HG03460 (cell line): ENCODE measurements at regions not wholly inside any gene's neighbourhood (a gene's known extent, or its start where the extent isn't known, plus 50 kb on each side); places are given as distances from the start of the nearest gene placed in this dataset.

Experiments used
- ATAC-seq: cut with Tn5 transposase; IDR thresholded peaks from one replicate; pipeline ENCODE4 v1.9.1; 2021; ENCODE audit not compliant: unreplicated experiment

- ATAC-seq = no peak
These were observed 113.4 kb upstream of the TCERG1L start for GRCh38 chr10:131424836-131425491.

GRCh38 chr10:131425752-131426533 lies 114.4 kb upstream of the TCERG1L start:
- ATAC-seq = no peak

GRCh38 chr10:131426534-131426898 lies 115.0 kb upstream of the TCERG1L start:
- no peak for ATAC-seq

- ATAC-seq = no peak
These were observed 115.8 kb upstream of the TCERG1L start for GRCh38 chr10:131427281-131427680.

GRCh38 chr10:131427901-131428300 lies 116.4 kb upstream of the TCERG1L start:
- no peak for ATAC-seq

GRCh38 chr10:131429141-131429540 lies 117.6 kb upstream of the TCERG1L start:
- ATAC-seq = no peak

- no peak for ATAC-seq
These were observed 118.4 kb upstream of the TCERG1L start for GRCh38 chr10:131429942-131430341.

GRCh38 chr10:131430716-131431412 lies 119.3 kb upstream of the TCERG1L start:
- no peak for ATAC-seq

GRCh38 chr10:131431533-131431932 lies 120.0 kb upstream of the TCERG1L start:
- ATAC-seq = no peak

GRCh38 chr10:131431978-131432690 lies 120.6 kb upstream of the TCERG1L start:
- no peak for ATAC-seq

GRCh38 chr10:131433568-131433967 lies 122.0 kb upstream of the TCERG1L start:
- no peak for ATAC-seq

- no peak for ATAC-seq
These were observed 123.7 kb upstream of the TCERG1L start for GRCh38 chr10:131435232-131435631.

- no peak for ATAC-seq
These were observed 124.4 kb upstream of the TCERG1L start for GRCh38 chr10:131435760-131436457.

- ATAC-seq = no peak
These were observed 124.9 kb upstream of the TCERG1L start for GRCh38 chr10:131436458-131436857.

GRCh38 chr10:131437556-131438475 lies 126.3 kb upstream of the TCERG1L start:
- no peak for ATAC-seq

GRCh38 chr10:131438665-131439064 lies 127.1 kb upstream of the TCERG1L start:
- ATAC-seq = no peak

- ATAC-seq = no peak
These were observed 128.2 kb upstream of the TCERG1L start for GRCh38 chr10:131439705-131440104.

- no peak for ATAC-seq
These were observed 129.2 kb upstream of the TCERG1L start for GRCh38 chr10:131440405-131441360.

- no peak for ATAC-seq
These were observed 130.8 kb upstream of the TCERG1L start for GRCh38 chr10:131442271-131442670.
